Breast epithelium (tissue), 3 donors: ENCODE measurements at regions not wholly inside any gene's neighbourhood (a gene's known extent, or its start where the extent isn't known, plus 50 kb on each side); places are given as distances from the start of the nearest gene placed in this dataset.

Source experiments
- CTCF ChIP-seq, 3 donors: fragments of 450-650 bp; IDR thresholded peaks; one replicate each; pipeline ENCODE4 v1.5.1; 2016 to 2017; ENCODE audit warnings: antibody characterized with exemption in 3 of 3, mild to moderate bottlenecking in 3 of 3, moderate library complexity in 3 of 3
- POLR2A ChIP-seq: fragments of 450-650 bp; IDR thresholded peaks from one replicate; pipeline ENCODE4 v1.6.1; 2016; ENCODE audit warnings: antibody characterized with exemption, mild to moderate bottlenecking, moderate library complexity
- POLR2AphosphoS5 ChIP-seq, 3 donors: sonication (generic); formaldehyde crosslinking; IDR thresholded peaks; one replicate each; pipeline ENCODE4 v1.6.1; 2017; ENCODE audit warnings: antibody characterized with exemption in 3 of 3

GRCh38 chr3:110491413-110491812, 580.2 kb upstream of the NECTIN3 start:
- TF ChIP-seq POLR2AphosphoS5 (IDR thresholded peaks at IDR 0.05) (no peak), POLR2A (no peak), CTCF (IDR thresholded peaks at IDR 0.05) (no peak)
